ENCODE measurements at regions not wholly inside any gene's neighbourhood (a gene's known extent, or its start where the extent isn't known, plus 50 kb on each side); places are given as distances from the start of the nearest gene placed in this dataset.

DNA sequence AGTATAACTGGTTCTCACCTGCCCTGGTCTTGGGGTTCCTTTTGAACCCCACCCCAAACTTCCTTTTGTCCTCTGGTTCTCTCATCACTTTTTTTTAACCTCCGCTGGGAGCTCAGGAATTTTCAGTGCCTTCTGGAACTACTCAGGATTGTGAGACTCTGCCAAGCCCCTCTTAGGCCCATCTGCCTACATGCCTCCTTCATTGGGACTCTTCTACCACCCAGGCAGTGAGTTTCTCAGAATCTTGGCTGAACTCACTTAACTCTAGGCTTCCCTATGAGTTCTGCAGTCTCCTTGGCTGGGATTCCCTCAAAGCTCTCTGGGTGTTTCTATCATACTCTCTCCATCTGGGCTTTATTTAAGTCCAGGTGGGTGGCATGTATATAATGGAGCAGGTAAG lies 86.3 kb downstream of the MDH1 start:
- TF ChIP-seq, protein P1, sequence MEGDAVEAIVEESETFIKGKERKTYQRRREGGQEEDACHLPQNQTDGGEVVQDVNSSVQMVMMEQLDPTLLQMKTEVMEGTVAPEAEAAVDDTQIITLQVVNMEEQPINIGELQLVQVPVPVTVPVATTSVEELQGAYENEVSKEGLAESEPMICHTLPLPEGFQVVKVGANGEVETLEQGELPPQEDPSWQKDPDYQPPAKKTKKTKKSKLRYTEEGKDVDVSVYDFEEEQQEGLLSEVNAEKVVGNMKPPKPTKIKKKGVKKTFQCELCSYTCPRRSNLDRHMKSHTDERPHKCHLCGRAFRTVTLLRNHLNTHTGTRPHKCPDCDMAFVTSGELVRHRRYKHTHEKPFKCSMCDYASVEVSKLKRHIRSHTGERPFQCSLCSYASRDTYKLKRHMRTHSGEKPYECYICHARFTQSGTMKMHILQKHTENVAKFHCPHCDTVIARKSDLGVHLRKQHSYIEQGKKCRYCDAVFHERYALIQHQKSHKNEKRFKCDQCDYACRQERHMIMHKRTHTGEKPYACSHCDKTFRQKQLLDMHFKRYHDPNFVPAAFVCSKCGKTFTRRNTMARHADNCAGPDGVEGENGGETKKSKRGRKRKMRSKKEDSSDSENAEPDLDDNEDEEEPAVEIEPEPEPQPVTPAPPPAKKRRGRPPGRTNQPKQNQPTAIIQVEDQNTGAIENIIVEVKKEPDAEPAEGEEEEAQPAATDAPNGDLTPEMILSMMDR (IDR thresholded peaks at IDR 0.05) = no peak
- TF ChIP-seq HOXA7 (CRISPR knock-in tag; IDR thresholded peaks at IDR 0.05) (no peak), ESRRA (IDR thresholded peaks at IDR 0.05; ENCODE audit: borderline replicate concordance, low read length) (no peak)
